ENCODE measurements at regions not wholly inside any gene's neighbourhood (a gene's known extent, or its start where the extent isn't known, plus 50 kb on each side); places are given as distances from the start of the nearest gene placed in this dataset.

DNA sequence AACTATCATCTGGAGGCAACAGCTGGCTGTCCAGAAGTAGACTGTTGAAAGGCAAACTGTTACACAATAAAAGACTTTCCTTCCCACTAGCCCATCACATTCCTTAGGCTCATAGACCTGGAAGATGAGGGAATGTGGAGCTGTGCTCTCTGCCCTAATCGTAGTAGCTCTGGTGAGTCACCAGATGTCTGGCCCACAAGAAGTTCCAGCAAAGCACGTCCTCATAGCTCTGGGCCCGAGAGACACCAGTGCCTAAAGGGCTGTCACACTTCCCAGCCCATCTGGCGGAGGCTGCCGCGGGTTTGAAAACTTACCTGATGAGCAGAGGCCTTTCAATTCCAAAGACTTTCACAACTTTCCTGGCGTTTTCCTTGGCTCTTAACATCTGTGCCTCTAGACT is 81.7 kb upstream of the STOX2 start:
- Mint-ChIP-seq H3K4me3 (ENCODE audit: unreplicated experiment) (no peak overlapping the region), H3K27ac (ENCODE audit: unreplicated experiment) (peak overlapping the region; percentile 70), H3K36me3 (ENCODE audit: low read depth) (no peaks in the 10 kb centered on the region), H3K9me3 (ENCODE audit: low read depth) (no peaks in the 10 kb centered on the region), H3K4me1 (ENCODE audit: low read depth) (peaks cover 9% of the 10 kb centered on the region), H3K27me3 (ENCODE audit: low read depth) (peaks cover 7% of the 10 kb centered on the region)
- DNase-seq (ENCODE audit: low spot score) = no peak
- TF ChIP-seq, protein P1, sequence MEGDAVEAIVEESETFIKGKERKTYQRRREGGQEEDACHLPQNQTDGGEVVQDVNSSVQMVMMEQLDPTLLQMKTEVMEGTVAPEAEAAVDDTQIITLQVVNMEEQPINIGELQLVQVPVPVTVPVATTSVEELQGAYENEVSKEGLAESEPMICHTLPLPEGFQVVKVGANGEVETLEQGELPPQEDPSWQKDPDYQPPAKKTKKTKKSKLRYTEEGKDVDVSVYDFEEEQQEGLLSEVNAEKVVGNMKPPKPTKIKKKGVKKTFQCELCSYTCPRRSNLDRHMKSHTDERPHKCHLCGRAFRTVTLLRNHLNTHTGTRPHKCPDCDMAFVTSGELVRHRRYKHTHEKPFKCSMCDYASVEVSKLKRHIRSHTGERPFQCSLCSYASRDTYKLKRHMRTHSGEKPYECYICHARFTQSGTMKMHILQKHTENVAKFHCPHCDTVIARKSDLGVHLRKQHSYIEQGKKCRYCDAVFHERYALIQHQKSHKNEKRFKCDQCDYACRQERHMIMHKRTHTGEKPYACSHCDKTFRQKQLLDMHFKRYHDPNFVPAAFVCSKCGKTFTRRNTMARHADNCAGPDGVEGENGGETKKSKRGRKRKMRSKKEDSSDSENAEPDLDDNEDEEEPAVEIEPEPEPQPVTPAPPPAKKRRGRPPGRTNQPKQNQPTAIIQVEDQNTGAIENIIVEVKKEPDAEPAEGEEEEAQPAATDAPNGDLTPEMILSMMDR (IDR thresholded peaks at IDR 0.05) = no peak

DNA sequence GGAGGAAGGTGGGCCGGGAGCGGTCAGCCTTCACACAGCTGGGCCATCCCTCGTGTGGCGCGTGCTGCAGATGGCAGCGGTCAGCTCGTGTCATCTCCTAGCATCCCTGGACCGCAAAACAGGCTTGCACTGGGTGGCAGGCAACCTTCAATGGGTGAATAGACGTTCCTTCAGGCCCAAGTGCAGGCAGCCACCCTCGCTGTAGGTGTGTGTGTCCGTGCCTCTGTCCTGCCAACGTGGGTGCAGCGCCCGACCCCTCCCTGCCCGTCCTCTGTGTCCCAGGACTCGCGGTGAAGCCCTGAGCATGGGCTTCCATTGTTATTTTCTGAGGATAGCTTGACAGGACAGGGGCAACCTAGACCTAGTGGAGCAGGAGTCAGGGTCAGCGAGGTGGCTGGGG is 79.8 kb upstream of the STOX2 start:
- no peaks in the 10 kb centered on the region for H3K36me3 Mint-ChIP-seq (ENCODE audit: low read depth)
- no peak overlapping the region for H3K4me3 Mint-ChIP-seq (ENCODE audit: unreplicated experiment)
- TF ChIP-seq, protein P1 (IDR thresholded peaks at IDR 0.05) = no peak
- H3K27me3 Mint-ChIP-seq (ENCODE audit: low read depth) = peaks cover 7% of the 10 kb centered on the region
- H3K4me1 Mint-ChIP-seq (ENCODE audit: low read depth) = peaks cover 9% of the 10 kb centered on the region
- H3K27ac Mint-ChIP-seq (ENCODE audit: unreplicated experiment) = no peak overlapping the region
- DNase-seq (ENCODE audit: low spot score) = no peak
- no peaks in the 10 kb centered on the region for H3K9me3 Mint-ChIP-seq (ENCODE audit: low read depth)

GRCh38 chr4:183826461-183826860 is 78.6 kb upstream of the STOX2 start:
- H3K36me3 Mint-ChIP-seq (ENCODE audit: low read depth) = no peaks in the 10 kb centered on the region
- H3K9me3 Mint-ChIP-seq (ENCODE audit: low read depth) = no peaks in the 10 kb centered on the region
- no peak overlapping the region for H3K27ac Mint-ChIP-seq (ENCODE audit: unreplicated experiment)
- no peak overlapping the region for H3K4me3 Mint-ChIP-seq (ENCODE audit: unreplicated experiment)
- H3K27me3 Mint-ChIP-seq (ENCODE audit: low read depth) = peaks cover 7% of the 10 kb centered on the region
- TF ChIP-seq, protein P1 (IDR thresholded peaks at IDR 0.05) = no peak
- no peak for DNase-seq (ENCODE audit: low spot score)
- peaks cover 9% of the 10 kb centered on the region for H3K4me1 Mint-ChIP-seq (ENCODE audit: low read depth)

GRCh38 chr4:183828125-183828524 is 77.0 kb upstream of the STOX2 start:
- TF ChIP-seq, protein P1 (IDR thresholded peaks at IDR 0.05) = no peak
- DNase-seq (ENCODE audit: low spot score) = no peak
- H3K9me3 Mint-ChIP-seq (ENCODE audit: low read depth) = no peaks in the 10 kb centered on the region
- no peak overlapping the region for H3K27ac Mint-ChIP-seq (ENCODE audit: unreplicated experiment)
- H3K27me3 Mint-ChIP-seq (ENCODE audit: low read depth) = peaks cover 7% of the 10 kb centered on the region
- H3K36me3 Mint-ChIP-seq (ENCODE audit: low read depth) = no peaks in the 10 kb centered on the region
- H3K4me3 Mint-ChIP-seq (ENCODE audit: unreplicated experiment) = no peak overlapping the region
- peaks cover 9% of the 10 kb centered on the region for H3K4me1 Mint-ChIP-seq (ENCODE audit: low read depth)

DNA sequence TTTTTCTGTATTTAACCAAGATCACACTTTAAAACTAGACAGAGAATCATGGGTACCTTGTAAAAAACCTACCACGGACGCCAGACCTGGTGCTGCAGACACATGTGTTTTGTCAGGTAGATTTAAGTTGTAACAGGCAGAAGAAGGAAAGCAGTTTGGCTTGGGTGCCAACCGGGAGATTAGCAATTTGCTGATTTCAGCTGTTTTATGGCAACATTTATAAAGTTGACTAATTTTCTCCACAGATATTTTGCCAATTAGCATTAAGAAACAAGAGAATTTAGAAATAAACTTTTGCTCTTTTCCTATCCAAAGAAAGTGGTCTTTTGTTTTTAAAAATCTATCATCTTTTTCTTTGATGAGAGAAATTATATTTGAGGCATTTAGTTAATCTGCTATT is 76.3 kb upstream of the STOX2 start:
- Mint-ChIP-seq H3K9me3 (ENCODE audit: low read depth) (no peaks in the 10 kb centered on the region), H3K27me3 (ENCODE audit: low read depth) (peaks cover 7% of the 10 kb centered on the region), H3K4me3 (ENCODE audit: unreplicated experiment) (no peak overlapping the region), H3K27ac (ENCODE audit: unreplicated experiment) (no peak overlapping the region), H3K36me3 (ENCODE audit: low read depth) (no peaks in the 10 kb centered on the region), H3K4me1 (ENCODE audit: low read depth) (peaks cover 2% of the 10 kb centered on the region)
- DNase-seq (ENCODE audit: low spot score) = no peak
- TF ChIP-seq, protein P1 (IDR thresholded peaks at IDR 0.05) = no peak
